GM19238 (cell line): ENCODE measurements at regions not wholly inside any gene's neighbourhood (a gene's known extent, or its start where the extent isn't known, plus 50 kb on each side); places are given as distances from the start of the nearest gene placed in this dataset.
A peak's percentile ranks its signal among the peaks of the same experiment; 100 is the strongest.

ENCODE experiments used
- DNase-seq: peaks from one replicate; pipeline ENCODE4 v3.0.0; 2011; ENCODE audit warnings: low spot score; ENCODE audit not compliant: insufficient read length

DNA sequence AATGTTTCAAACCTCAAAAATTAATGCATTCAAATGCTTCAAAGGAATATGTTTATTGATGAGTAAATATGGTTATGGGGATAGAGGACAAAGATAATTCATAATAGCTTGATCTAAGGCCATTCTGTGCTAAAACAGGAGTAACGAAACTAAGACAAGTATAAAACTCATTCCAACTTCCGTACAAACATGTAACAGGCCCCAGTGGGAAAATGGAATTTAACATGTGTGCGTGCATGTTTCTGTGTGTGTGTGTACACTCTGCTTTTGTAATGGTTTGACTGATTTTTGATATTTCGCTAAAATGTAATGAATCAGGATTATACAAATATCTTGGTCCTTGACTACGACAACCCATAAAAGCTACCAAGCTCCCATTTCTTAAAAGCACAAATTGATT is 91.0 kb downstream of the KLF12 start:
- DNase-seq, result no peak

DNA sequence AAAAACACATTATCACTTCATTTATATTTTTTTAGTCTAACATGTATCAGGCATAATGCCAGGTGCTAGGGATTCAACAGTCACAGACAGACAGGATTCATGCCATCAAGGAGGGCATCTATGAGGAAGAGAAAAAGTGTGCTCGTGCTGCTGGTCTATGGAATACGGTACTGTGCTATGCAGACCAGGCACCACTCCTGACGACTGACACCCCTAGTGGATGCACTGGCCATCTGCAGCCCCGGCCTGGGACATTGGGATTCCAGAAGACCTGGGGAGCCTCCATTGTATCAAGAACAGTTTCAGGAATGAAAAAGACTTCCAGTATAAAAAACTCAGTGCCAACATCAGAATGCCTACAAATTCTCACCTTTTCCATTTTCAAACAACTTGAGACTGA is 94.0 kb downstream of the KLF12 start:
- DNase-seq, result no peak

DNA sequence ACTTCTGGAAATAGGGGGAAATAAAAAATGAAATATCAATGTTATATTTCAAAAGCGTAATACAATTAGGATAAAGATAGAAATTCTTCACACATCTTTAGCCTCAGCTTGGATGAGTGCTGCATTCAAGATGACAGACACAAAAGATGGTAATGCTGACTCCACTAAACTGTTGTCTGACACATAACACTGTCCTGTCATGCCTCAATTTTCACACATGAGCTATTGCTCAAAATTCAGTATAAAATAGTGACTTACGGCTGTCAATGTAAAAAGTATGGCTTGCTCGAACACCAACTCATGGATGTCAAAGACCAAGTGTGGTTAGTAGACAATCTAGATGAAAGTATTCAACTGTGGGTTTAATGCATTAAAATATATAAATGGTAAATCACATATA is 94.5 kb downstream of the KLF12 start:
- DNase-seq, result no peak

DNA sequence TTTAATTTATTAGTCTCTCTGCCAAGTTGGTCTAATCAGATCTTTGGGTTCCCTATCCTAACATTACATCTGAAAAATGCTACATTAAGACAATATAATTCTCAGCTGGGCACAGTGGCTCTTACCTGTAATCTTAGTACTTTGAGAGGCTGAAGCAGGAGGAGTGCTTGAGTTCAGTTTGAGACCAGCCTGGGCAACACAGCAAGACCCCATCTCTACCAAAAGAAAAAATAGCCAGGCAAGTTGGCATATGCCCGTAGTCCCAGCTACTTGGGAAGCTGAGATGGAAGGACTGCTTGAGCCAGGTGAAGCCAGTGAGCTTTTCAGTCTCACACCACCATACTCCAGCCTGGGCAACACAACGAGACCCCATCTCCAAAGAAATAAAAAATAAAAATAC is 95.0 kb downstream of the KLF12 start:
- no peak for DNase-seq

DNA sequence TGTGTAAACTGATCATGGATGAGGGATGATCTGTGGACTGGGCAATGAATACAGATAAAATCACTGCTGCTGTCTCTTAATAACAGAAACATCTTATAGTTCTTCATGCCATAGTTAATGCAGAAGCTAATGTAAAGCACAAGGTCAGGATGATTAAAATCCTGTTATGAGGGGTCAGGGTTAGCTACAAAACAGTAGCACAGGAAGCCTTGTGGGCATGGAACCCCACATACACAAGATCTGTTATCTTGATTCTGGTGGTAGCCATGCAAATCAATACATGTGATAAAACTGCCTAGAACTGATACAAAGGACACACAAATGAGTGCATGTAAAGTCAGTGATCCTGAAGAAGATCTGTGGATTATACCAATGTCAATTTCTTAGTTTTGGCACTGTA is 96.4 kb downstream of the KLF12 start:
- no peak for DNase-seq

DNA sequence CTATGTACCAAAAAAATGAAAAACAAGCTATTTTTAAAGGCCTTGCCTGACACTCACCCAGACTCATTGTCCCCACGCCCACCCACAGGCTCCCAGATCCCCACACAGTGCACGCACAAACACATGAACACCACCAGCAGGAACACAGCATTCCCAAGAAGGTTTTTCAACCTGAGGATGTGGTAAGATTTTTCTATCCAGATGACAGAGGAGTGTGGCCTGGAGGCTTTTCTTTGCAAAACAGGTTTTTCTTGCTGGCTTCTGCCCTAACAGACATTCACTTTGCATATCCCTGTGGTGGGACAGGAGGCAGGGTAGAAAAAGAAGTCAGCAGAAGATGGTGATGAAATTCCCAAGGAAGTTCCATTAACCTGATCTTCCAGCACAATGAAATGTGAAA is 97.8 kb downstream of the KLF12 start:
- no peak for DNase-seq

DNA sequence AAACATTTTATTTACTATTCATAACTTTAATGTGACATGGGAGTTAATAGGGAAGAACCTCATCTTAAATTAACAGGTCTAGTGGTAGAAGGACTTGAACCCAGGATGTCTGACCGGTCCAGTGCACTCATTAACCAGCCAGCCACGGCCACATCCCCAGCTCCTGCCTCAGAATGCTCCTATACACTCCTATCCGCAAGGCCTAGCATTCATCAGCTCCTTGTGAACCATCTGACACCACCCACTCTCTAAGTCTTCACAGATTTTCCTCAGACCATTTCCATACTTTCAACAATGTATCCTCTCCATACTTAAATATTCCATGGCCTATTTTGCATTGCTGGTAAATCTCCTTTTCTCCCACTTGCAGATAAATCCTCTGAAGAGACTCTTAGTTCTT is 98.3 kb downstream of the KLF12 start:
- no peak for DNase-seq

DNA sequence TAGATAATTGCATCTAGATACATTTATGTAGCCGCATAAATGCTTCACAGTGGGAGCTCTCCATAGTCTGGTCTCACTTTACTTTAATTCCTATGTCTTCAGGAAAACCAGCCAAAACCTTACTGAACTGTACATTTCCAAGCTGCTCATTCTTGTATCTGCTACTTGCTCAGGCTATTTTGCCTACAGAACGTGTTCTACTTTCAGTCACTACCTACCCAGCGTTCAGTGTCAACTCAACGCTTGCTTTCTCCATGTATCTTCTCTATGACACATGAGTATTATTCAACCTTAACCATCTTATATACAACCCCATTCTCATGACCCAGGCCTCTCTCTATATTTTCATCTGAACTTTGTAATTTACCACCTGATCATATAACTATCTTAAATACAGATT is 101.9 kb downstream of the KLF12 start:
- DNase-seq, result no peak

DNA sequence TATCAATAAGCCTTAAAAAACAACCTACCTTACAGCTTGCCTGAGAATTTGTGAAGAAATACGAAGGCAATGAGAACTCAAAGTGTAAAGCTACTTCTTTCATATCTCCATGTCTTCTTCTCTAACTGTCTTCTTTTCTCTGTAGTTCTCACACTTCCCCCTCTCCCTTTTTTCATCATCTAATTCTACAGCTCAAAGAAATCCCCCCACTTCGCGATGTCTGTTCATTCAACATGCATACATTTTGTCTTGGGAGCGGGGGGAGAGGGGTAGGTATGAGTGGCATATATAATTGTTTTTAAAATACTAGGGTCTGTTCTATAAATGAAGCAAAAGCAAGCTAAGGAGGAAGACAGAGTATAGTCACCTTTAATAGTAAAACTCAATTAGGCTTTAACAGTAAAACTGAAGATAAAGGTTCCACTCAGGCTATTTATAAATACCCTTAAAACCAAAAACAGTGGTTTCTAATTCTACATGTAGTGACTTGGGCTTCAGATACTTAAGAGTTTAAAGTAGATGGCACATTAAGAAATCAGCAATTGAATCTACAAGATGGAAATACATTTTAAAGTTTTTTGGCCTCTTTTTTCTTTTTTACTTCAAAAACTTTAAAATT is 106.9 kb downstream of the KLF12 start:
- no peak for DNase-seq

DNA sequence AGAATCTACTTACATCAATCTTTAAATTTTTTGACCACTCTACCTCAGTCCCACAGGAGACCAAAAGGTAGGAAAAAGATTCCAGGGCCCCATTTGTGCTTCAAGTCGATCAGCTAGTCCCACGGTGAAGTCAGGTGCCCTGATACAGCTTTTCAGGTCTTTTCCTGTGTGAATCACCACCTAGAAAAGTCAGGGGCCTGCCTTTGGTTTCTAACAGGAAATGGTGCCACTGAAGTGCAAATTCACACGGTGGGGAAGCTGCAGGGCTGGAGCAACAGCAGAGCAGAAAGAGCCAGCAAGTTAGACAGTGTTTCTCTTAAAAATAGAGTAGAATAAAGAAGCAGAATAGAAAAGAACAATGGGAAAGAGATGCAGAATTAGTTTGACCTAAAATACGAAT is 107.5 kb downstream of the KLF12 start:
- DNase-seq, result peak; percentile 29

DNA sequence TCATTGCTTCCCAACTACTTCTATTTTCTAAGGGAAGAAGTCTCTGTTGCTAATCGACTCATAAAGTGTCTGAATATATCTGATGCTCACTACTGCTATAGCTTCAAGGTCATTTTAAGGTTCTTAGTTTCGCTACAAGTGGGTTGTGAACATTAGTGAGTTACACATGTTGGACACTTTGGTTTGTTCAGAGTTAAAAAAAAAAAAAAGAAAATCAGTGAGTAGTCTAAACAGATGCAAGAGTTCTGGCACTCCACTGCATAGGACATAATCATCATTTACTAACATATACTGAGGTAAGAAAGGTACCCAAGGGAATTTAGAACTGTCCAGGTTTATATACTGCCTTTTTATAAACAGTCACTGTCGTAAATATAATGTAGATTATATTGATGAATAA is 108.8 kb downstream of the KLF12 start:
- no peak for DNase-seq

DNA sequence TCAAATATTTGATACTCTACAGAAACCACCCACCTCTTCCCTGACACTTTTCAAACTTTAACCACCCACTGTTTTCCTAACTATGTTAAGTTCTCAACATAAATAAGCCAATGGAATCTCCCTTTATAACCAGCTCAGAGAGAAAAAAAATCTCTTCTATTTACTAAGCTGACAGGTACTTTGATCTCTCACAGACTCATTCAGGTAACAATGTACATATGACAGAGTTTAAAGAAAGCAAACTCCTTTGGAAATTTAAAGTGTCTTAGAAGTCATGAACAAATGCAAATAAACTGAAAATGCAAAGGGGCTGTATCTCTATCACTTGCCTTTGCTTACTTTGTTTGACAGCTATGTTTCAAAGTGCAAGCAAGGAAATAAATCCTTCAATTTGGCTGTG is 109.3 kb downstream of the KLF12 start:
- no peak for DNase-seq

DNA sequence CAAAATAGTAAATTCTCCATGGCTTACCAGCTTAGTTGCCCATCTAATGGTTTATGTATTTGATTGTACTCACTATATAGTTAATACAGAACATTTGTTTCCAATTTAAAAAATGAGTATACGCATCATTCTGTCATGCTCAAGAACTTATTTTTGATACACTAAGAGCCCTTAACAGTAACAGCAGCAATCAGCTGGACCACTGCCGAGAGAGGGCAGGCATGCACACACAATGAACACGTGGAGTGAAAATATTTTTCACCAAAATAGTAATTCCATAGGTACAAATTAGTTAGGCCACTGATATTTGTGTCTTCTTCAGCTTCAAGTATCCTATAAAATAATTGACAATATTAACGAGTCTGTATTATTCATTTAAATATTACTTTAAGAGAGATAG is 109.9 kb downstream of the KLF12 start:
- DNase-seq, result no peak

DNA sequence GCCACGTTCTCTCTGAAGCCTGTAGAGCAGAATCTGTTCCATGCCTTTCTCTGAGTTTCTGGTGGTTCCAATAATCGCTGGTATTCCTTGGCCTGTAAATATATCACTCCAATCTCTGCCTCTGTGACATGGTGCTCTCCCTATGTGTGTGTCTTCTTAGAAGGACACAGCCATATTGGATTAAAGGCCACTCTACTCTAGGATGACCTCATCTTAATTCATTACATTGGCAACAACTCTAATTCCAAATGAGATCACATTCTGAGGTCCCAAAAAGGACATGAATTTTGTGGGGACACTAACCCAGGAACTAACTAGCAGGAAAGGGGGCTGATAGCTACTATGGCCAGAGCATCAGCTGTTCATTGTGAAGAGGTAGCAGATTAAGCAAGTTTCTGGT is 110.7 kb downstream of the KLF12 start:
- no peak for DNase-seq

DNA sequence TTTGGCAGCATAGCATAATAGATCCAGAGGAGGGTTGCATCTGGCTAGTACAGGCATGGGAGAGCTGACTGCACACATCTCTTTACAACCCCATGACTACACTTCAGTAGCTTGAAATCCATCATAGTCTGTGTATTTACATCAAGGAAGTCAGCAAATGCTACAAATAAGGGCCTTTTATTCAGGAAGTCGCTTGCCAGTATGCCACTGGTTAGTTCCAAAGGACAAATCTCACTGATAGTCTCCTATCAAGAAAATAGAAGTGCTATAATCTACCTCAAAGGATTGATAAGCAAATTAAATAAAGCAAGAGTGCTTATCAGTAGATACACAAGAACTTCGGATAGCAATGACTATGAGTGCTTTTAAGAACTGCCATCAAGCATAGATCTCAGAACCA is 112.7 kb downstream of the KLF12 start:
- no peak for DNase-seq

DNA sequence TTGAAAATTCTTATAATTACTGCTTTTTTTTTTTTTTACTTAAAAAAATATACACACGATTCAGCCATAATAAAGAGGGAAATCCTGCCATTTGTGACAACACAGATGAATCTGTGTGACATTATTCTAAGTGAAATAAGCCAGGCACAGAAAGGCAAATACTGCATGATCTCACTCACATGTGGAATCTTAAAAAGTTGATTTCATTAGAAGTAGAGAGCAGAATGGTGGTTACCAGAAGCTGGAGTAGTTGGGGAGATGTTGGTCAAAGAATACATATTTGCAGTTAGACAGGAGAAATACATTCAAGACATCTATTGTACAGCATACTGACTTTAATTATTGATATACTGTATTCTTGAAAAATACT is 116.2 kb downstream of the KLF12 start:
- no peak for DNase-seq

DNA sequence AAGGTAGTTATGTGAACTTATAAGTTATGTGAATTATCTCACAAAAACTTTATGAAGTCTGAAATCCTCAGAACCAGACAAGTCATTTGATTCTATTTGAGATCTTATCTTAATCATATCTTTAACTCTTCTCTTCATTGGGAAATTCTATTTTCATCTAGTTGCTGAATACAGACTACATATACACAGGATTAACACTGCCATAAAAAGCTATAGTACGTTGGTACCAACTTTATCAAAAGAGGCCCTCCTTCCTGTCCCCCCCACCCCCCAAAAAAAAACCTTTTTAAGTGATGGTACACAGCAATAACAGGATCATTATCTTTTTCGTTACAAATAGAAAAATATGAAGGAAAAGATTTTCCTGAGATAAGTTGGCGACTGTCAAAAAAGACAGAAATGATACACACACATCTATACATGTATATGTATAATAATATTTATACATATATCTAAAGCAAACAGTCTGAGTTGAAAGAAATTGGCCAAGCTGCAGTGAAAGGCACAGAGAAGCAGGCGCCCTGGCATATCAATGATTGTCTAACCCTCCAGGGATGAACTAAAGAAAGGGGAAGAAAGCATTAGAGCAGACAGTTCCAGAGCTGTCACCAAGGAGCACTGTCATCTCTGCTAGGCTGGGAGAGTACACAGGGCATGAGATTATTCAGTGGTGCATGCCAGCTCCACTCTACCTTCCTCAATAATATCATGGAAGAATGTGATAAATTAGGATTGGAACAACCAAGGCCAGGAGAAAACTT is 116.7 kb downstream of the KLF12 start:
- DNase-seq, result no peak

DNA sequence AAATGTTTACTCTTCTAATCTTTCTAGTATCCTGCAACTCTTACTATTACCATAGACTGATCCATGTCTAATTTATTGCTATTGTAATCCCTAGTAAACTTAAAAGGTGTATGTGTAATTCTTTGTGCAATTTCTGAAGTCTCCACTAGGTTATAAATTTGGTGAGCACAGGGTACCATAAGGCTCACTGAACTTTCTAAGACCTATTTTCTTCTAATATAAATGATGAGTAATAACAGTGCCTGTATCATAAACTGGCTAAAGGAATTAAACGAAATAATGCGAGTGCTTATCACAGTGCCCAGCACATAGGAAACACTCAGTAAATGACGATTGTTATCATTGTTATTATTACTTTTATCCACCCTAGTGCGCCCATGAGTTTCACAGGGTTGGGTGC is 119.1 kb downstream of the KLF12 start:
- DNase-seq, result no peak

DNA sequence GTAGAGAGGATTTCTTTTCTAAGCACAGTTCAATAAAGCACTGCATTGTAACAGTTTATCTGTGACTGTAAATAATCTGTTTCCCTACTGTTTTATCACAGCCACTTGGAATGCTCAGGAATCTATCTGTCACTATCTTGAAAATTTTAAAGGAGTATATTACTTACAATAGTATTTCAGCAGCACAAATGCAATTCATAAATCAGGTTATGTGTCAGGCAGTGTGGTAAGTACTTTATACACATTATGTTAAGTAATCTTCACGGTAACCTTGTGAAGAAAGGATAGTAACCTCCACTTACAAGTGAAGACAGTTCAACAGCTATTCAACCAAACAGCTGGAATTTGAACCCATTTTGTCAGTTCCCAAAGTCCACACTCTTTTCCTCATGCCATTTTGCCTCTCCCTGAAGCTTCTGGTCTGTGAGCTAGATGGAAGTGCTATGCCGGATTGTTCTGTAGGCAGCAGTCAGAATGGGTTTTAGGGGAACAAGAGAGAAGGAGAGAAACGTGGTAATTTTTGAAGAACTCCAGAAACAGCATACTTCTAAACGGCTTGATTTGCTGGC is 125.0 kb downstream of the KLF12 start:
- no peak for DNase-seq

DNA sequence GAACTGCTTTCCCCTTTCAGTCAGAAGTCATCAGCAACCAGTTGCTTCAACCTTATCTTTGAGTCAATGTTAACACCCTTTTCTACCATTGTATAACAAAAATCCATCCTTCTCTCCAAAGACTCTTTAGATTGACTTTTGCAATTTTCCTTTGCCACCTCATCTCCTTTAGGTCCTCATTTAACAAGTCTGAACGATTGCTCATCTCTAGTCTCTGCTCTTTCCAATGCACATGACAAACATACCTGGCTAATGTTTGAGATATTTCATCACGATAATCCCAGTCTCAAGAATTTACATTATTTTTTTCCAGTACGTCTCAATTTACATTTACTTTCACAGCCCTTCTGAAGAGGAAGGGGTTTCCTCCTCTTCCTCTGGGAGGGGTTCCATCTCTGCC is 127.5 kb downstream of the KLF12 start:
- DNase-seq, result no peak

DNA sequence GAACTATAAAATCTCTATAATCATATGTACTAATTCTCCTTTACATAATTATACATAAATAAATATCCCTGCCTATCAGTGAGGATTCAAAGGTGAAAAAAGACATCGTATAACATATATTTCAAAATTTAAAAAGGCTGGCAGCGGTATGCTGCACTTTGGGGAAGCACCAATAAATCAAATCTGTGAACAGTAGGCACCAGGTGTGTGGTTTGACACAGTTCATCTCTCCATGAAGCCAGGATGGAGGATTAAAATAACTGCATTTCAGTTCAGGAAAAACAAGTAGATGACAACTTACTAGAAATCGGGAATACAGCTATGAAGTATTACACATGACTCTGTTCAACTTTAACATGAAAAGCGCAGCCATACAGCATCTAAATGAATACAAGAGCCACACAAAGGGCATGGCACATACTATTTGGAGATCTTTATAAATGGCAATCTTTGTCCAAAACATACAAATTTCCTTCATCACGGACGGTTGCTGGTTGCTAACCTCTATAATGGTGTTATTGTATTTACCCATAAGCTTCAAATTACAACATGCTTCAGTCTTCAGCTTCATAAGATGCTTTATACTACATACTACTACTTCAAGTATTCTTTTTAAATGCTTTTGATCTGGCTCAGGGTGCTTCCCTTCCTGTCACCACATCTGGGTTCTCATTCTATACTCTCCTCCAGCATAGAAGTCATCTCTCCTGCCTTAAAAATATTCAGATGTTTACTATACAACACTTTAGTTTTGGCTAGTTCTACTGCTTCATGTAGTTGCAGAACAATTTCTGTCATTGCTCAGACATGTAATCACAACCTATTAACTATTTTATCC is 128.7 kb downstream of the KLF12 start:
- no peak for DNase-seq

DNA sequence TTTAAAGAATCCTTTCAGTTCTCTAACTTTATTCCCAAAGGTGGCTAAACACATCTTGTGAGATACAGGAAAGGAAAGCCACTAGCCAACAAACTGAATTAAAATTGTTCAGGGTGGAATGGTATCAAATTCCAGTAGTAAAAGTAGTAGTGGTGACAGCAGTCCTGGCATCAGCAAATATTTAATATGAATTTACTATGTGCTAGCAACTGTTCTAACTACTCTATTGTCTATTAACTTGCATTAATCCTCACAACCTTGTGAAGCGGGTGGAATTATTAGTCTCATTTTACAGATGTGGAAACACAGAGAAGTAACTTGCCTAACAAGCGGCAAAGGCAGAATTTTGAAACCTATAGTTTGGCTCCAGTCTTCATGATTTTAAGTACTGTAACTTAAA is 130.1 kb downstream of the KLF12 start:
- DNase-seq, result no peak
